Ishikawa (cell line): ENCODE measurements at regions not wholly inside any gene's neighbourhood (a gene's known extent, or its start where the extent isn't known, plus 50 kb on each side); places are given as distances from the start of the nearest gene placed in this dataset.

Experiments
- CREB1 ChIP-seq: IDR thresholded peaks from 2 replicates; pipeline ENCODE4 v1.6.1; 2012; ENCODE audit warnings: low read depth
- EGR1 ChIP-seq: IDR thresholded peaks from 2 replicates; pipeline ENCODE4 v1.6.1; 2012
- EP300 ChIP-seq: IDR thresholded peaks from 2 replicates; pipeline ENCODE4 v1.6.1; 2012; ENCODE audit warnings: borderline replicate concordance
- FOXM1 ChIP-seq: IDR thresholded peaks from 2 replicates; pipeline ENCODE4 v1.6.1; 2012; ENCODE audit warnings: low read depth, borderline replicate concordance
- RAD21 ChIP-seq: IDR thresholded peaks from 2 replicates; pipeline ENCODE4 v1.6.1; 2012; ENCODE audit warnings: low read depth
- TAF1 ChIP-seq: IDR thresholded peaks from 2 replicates; pipeline ENCODE4 v1.6.1; 2012; ENCODE audit warnings: low read depth, mild to moderate bottlenecking
- YY1 ChIP-seq: IDR thresholded peaks from 2 replicates; pipeline ENCODE4 v1.6.1; 2012; ENCODE audit warnings: low read depth
- ZBTB7A ChIP-seq: IDR thresholded peaks from 2 replicates; pipeline ENCODE4 v1.6.1; 2012; ENCODE audit warnings: low read depth
- TF ChIP-seq, protein P1 (sequence below): IDR thresholded peaks from 2 replicates; pipeline ENCODE4 v1.6.1; 2012; ENCODE audit warnings: low read depth, mild to moderate bottlenecking
- TF ChIP-seq, protein P2 (sequence below): IDR thresholded peaks from 2 replicates; pipeline ENCODE4 v1.6.1; 2012
- TF ChIP-seq, protein P3 (sequence below): IDR thresholded peaks from 2 replicates; pipeline ENCODE4 v1.6.1; 2012

DNA sequence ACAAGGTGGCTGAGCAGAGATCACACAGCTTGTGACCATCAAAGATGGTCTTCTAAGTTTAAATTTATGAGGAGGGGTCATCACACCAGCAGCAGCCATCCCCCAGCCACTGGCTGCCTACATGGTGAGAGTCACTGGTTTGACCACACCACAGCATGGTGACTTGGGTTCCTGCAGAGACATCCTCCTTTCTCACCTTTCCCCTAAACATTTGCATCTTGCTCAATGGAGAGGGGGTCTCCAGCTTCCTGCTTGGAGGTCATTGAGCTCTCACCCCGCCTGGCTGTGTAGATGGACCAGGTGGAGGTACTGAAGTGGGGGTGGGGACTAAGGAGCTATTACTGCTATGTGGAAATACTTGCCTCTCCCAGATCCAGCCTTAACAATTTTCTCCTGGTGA is 247.6 kb upstream of the ARGLU1 start:
- TF ChIP-seq, protein P1, sequence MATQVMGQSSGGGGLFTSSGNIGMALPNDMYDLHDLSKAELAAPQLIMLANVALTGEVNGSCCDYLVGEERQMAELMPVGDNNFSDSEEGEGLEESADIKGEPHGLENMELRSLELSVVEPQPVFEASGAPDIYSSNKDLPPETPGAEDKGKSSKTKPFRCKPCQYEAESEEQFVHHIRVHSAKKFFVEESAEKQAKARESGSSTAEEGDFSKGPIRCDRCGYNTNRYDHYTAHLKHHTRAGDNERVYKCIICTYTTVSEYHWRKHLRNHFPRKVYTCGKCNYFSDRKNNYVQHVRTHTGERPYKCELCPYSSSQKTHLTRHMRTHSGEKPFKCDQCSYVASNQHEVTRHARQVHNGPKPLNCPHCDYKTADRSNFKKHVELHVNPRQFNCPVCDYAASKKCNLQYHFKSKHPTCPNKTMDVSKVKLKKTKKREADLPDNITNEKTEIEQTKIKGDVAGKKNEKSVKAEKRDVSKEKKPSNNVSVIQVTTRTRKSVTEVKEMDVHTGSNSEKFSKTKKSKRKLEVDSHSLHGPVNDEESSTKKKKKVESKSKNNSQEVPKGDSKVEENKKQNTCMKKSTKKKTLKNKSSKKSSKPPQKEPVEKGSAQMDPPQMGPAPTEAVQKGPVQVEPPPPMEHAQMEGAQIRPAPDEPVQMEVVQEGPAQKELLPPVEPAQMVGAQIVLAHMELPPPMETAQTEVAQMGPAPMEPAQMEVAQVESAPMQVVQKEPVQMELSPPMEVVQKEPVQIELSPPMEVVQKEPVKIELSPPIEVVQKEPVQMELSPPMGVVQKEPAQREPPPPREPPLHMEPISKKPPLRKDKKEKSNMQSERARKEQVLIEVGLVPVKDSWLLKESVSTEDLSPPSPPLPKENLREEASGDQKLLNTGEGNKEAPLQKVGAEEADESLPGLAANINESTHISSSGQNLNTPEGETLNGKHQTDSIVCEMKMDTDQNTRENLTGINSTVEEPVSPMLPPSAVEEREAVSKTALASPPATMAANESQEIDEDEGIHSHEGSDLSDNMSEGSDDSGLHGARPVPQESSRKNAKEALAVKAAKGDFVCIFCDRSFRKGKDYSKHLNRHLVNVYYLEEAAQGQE: no peak
- TF ChIP-seq EP300: no peak
- no peak for TF ChIP-seq RAD21
- TF ChIP-seq, protein P2, sequence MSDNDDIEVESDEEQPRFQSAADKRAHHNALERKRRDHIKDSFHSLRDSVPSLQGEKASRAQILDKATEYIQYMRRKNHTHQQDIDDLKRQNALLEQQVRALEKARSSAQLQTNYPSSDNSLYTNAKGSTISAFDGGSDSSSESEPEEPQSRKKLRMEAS: no peak
- TF ChIP-seq TAF1: no peak
- no peak for TF ChIP-seq FOXM1
- no peak for TF ChIP-seq CREB1
- TF ChIP-seq, protein P3, sequence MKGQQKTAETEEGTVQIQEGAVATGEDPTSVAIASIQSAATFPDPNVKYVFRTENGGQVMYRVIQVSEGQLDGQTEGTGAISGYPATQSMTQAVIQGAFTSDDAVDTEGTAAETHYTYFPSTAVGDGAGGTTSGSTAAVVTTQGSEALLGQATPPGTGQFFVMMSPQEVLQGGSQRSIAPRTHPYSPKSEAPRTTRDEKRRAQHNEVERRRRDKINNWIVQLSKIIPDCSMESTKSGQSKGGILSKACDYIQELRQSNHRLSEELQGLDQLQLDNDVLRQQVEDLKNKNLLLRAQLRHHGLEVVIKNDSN: no peak
- TF ChIP-seq ZBTB7A: no peak
- no peak for TF ChIP-seq EGR1
- no peak for TF ChIP-seq YY1
